NOMO-1 (cell line): ENCODE measurements at regions not wholly inside any gene's neighbourhood (a gene's known extent, or its start where the extent isn't known, plus 50 kb on each side); places are given as distances from the start of the nearest gene placed in this dataset.

Experiments
- DNase-seq, 2 experiments: peaks; one replicate each; lab custom pipeline; 2025; ENCODE audit not compliant: unreplicated experiment in 2 of 2; lab: John Stamatoyannopoulos, UW

GRCh38 chr4:28117084-28117682 lies 1256.5 kb downstream of the STIM2 start:
- no peak for DNase-seq

GRCh38 chr4:28146191-28146590 lies 1285.5 kb downstream of the STIM2 start:
- no peak for DNase-seq

- no peak for DNase-seq
These were observed 1287.6 kb downstream of the STIM2 start for GRCh38 chr4:28148221-28148620.

- DNase-seq: no peak
These were observed 1289.1 kb downstream of the STIM2 start for GRCh38 chr4:28149762-28150161.

GRCh38 chr4:28151314-28151713 lies 1290.7 kb downstream of the STIM2 start:
- no peak for DNase-seq

GRCh38 chr4:28167411-28167810 lies 1306.8 kb downstream of the STIM2 start:
- no peak for DNase-seq

GRCh38 chr4:28176942-28177341 lies 1316.3 kb downstream of the STIM2 start:
- DNase-seq: no peak

- no peak for DNase-seq
These were observed 1317.0 kb downstream of the STIM2 start for GRCh38 chr4:28177641-28178040.

GRCh38 chr4:28179126-28179525 lies 1318.5 kb downstream of the STIM2 start:
- DNase-seq: no peak

- no peak for DNase-seq
These were observed 1348.8 kb downstream of the STIM2 start for GRCh38 chr4:28209371-28209924.

- no peak for DNase-seq
These were observed 1351.2 kb downstream of the STIM2 start for GRCh38 chr4:28211676-28212470.

- no peak for DNase-seq
These were observed 1360.9 kb downstream of the STIM2 start for GRCh38 chr4:28221536-28221935.

- DNase-seq: no peak
These were observed 1364.4 kb downstream of the STIM2 start for GRCh38 chr4:28225050-28225449.

GRCh38 chr4:28225689-28226353 lies 1365.2 kb downstream of the STIM2 start:
- no peak for DNase-seq

GRCh38 chr4:28226962-28227361 lies 1366.3 kb downstream of the STIM2 start:
- no peak for DNase-seq

GRCh38 chr4:28227764-28228163 lies 1367.1 kb downstream of the STIM2 start:
- DNase-seq: no peak

- DNase-seq: no peak
These were observed 1368.2 kb downstream of the STIM2 start for GRCh38 chr4:28228561-28229491.

GRCh38 chr4:28232376-28232775 lies 1371.7 kb downstream of the STIM2 start:
- DNase-seq: no peak

- no peak for DNase-seq
These were observed 1372.3 kb downstream of the STIM2 start for GRCh38 chr4:28232951-28233350.

GRCh38 chr4:28233724-28234123 lies 1373.1 kb downstream of the STIM2 start:
- DNase-seq: no peak

- DNase-seq: no peak
These were observed 1378.2 kb downstream of the STIM2 start for GRCh38 chr4:28238876-28239275.
